Caco-2 (cell line): ENCODE measurements at regions not wholly inside any gene's neighbourhood (a gene's known extent, or its start where the extent isn't known, plus 50 kb on each side); places are given as distances from the start of the nearest gene placed in this dataset.

Experiments
- BruUV-seq: library from RNA; stranded (reverse); fragments of 400-500 nt; replicated peaks from 2 replicates; lab custom pipeline; 2021; lab: Mats Ljungman, UMichigan
- CTCF ChIA-PET: fragments of 300-600 bp; sonication (Branson Sonifier 250); formaldehyde crosslinking; loops from one replicate; lab custom pipeline; 2022; ENCODE audit warnings: antibody characterized with exemption; lab: Charles Lee
- POLR2A ChIA-PET: fragments of 300-600 bp; sonication (Branson Sonifier 250); formaldehyde crosslinking; loops from one replicate; lab custom pipeline; 2022; ENCODE audit warnings: antibody characterized with exemption; lab: Charles Lee
- DNase-seq, 2 experiments: peaks; one replicate each; pipeline versions ENCODE4 v3.0.0 to v3.0.0-alpha.2; 2020 to 2022
- H3K27me3 ChIP-seq: replicated peaks from 2 replicates; pipeline ENCODE4 v1.6.0; 2011; ENCODE audit warnings: low read length; ENCODE audit not compliant: control insufficient read depth, insufficient read depth
- H3K36me3 ChIP-seq: 2 replicates; pipeline ENCODE4 v1.5.1; 2011; ENCODE audit warnings: low read length; ENCODE audit not compliant: control insufficient read depth, insufficient read depth
- H3K4me1 ChIP-seq: fragments of 250-450 bp; sonication (Bioruptor Pico); 2 replicates; pipeline ENCODE4 v1.5.1; 2020; ENCODE audit warnings: mild to moderate bottlenecking
- H3K4me3 ChIP-seq: 2 replicates; pipeline ENCODE4 v1.5.1; 2011; ENCODE audit warnings: low read depth, mild to moderate bottlenecking, control low read depth, low read length
- H3K9me3 ChIP-seq: fragments of 250-450 bp; sonication (Bioruptor Pico); 2 replicates; pipeline ENCODE4 v1.5.1; 2020; ENCODE audit warnings: mild to moderate bottlenecking, moderate library complexity
- H3K27ac Mint-ChIP-seq: one replicate; pipeline ENCODE4 v1.8.0; 2022; ENCODE audit warnings: mixed read lengths; ENCODE audit not compliant: unreplicated experiment
- H3K27me3 Mint-ChIP-seq: one replicate; pipeline ENCODE4 v1.8.0; 2022; ENCODE audit warnings: mixed read lengths; ENCODE audit not compliant: insufficient read depth, unreplicated experiment
- H3K36me3 Mint-ChIP-seq: one replicate; pipeline ENCODE4 v1.8.0; 2022; ENCODE audit warnings: mild to moderate bottlenecking, mixed read lengths; ENCODE audit not compliant: insufficient read depth, unreplicated experiment
- H3K4me1 Mint-ChIP-seq: one replicate; pipeline ENCODE4 v1.8.0; 2022; ENCODE audit warnings: low read depth, mixed read lengths; ENCODE audit not compliant: unreplicated experiment
- H3K4me3 Mint-ChIP-seq: one replicate; pipeline ENCODE4 v1.8.0; 2022; ENCODE audit warnings: mild to moderate bottlenecking, moderate library complexity, mixed read lengths; ENCODE audit not compliant: unreplicated experiment
- H3K9me3 Mint-ChIP-seq: one replicate; pipeline ENCODE4 v1.8.0; 2022; ENCODE audit warnings: mixed read lengths; ENCODE audit not compliant: unreplicated experiment
- intact Hi-C: fragments of 100-400 bp; cut with micrococcal nuclease; formaldehyde crosslinking; loops from one replicate; pipeline ENCODE4 v1.10.0; 2022; ENCODE audit not compliant: unreplicated experiment
- TF ChIP-seq, protein P1 (sequence below), 2 experiments: fragments of 200-600 bp in 1 of 2; IDR thresholded peaks; 1 replicate in 1 of 2; 2 replicates in 1 of 2; pipeline versions ENCODE4 v1.5.1 to v1.8.0; 2011 to 2022; ENCODE audit warnings: antibody characterized with exemption in 1 of 2, control low read depth in 1 of 2, inconsistent platforms in 1 of 2, low read depth in 1 of 2, low read length in 1 of 2, mild to moderate bottlenecking in 1 of 2, moderate library complexity in 1 of 2; ENCODE audit not compliant: insufficient read depth in 1 of 2, severe bottlenecking in 1 of 2, unreplicated experiment in 1 of 2

- Histone ChIP-seq H3K4me3 (no peak overlapping the region), H3K9me3 (no peaks in the 10 kb centered on the region), H3K27me3 (no peaks in the 10 kb centered on the region), H3K4me1 (no peaks in the 10 kb centered on the region), H3K36me3 (no peaks in the 10 kb centered on the region)
- BruUV-seq: no TSS peak
- peaks cover 16% of the 10 kb centered on the region for H3K27me3 Mint-ChIP-seq
- H3K36me3 Mint-ChIP-seq: no peaks in the 10 kb centered on the region
- TF ChIP-seq, protein P1, sequence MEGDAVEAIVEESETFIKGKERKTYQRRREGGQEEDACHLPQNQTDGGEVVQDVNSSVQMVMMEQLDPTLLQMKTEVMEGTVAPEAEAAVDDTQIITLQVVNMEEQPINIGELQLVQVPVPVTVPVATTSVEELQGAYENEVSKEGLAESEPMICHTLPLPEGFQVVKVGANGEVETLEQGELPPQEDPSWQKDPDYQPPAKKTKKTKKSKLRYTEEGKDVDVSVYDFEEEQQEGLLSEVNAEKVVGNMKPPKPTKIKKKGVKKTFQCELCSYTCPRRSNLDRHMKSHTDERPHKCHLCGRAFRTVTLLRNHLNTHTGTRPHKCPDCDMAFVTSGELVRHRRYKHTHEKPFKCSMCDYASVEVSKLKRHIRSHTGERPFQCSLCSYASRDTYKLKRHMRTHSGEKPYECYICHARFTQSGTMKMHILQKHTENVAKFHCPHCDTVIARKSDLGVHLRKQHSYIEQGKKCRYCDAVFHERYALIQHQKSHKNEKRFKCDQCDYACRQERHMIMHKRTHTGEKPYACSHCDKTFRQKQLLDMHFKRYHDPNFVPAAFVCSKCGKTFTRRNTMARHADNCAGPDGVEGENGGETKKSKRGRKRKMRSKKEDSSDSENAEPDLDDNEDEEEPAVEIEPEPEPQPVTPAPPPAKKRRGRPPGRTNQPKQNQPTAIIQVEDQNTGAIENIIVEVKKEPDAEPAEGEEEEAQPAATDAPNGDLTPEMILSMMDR (IDR thresholded peaks at IDR 0.05; ENCODE audit: insufficient read depth in 1 of 2, low read depth in 1 of 2, low read length in 1 of 2, severe bottlenecking in 1 of 2, unreplicated experiment in 1 of 2): no peak
- intact Hi-C loops: no loop called here
- POLR2A ChIA-PET: no interaction called here
- no peaks in the 10 kb centered on the region for H3K4me1 Mint-ChIP-seq
- no peaks in the 10 kb centered on the region for H3K9me3 Mint-ChIP-seq
- H3K27ac Mint-ChIP-seq: no peak overlapping the region
- CTCF ChIA-PET: no interaction called here
- H3K4me3 Mint-ChIP-seq: no peak overlapping the region
- no peak for DNase-seq
Measured at GRCh38 chr15:77698481-77698880, 65.8 kb upstream of the LINGO1 start.

DNA sequence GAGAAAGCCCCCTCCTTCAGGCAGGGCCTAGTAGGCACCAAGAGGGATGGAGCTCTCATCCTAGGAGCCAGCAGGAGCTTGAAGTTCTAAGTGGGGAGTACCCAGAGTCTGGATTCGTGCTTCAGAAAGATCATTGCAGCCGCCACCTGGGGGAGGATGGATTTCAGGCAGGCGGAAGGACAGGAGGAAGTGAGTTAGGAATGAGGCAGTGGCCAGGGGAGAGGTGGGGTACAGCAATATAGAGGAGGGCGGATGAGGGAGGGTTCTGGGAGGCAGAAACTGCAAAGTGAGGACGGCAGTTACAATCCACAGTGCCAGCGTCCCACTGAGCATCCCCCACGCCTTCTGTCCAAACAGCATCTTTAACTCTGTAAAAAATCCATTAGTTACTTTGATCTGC lies 65.2 kb upstream of the LINGO1 start:
- H3K4me3 Mint-ChIP-seq: no peak overlapping the region
- H3K27ac Mint-ChIP-seq: no peak overlapping the region
- H3K4me1 Mint-ChIP-seq: no peaks in the 10 kb centered on the region
- intact Hi-C loops: no loop called here
- POLR2A ChIA-PET: no interaction called here
- no peaks in the 10 kb centered on the region for H3K36me3 Mint-ChIP-seq
- CTCF ChIA-PET: no interaction called here
- TF ChIP-seq, protein P1 (IDR thresholded peaks at IDR 0.05; ENCODE audit: insufficient read depth in 1 of 2, low read depth in 1 of 2, low read length in 1 of 2, severe bottlenecking in 1 of 2, unreplicated experiment in 1 of 2): no peak
- H3K4me3 ChIP-seq: no peak overlapping the region
- no peak for DNase-seq
- H3K36me3 ChIP-seq: no peaks in the 10 kb centered on the region
- H3K9me3 Mint-ChIP-seq: no peaks in the 10 kb centered on the region
- no peaks in the 10 kb centered on the region for H3K4me1 ChIP-seq
- no peaks in the 10 kb centered on the region for H3K9me3 ChIP-seq
- no peaks in the 10 kb centered on the region for H3K27me3 ChIP-seq
- peaks cover 19% of the 10 kb centered on the region for H3K27me3 Mint-ChIP-seq
- BruUV-seq: no TSS peak

GRCh38 chr15:77696871-77697270 lies 64.2 kb upstream of the LINGO1 start:
- ChIA-PET CTCF (no interaction called here), POLR2A (no interaction called here)
- Histone ChIP-seq H3K4me1 (no peaks in the 10 kb centered on the region), H3K27me3 (no peaks in the 10 kb centered on the region), H3K4me3 (no peak overlapping the region), H3K36me3 (no peaks in the 10 kb centered on the region), H3K9me3 (no peaks in the 10 kb centered on the region)
- no peak overlapping the region for H3K27ac Mint-ChIP-seq
- no peak for DNase-seq
- H3K9me3 Mint-ChIP-seq: no peaks in the 10 kb centered on the region
- TF ChIP-seq, protein P1 (IDR thresholded peaks at IDR 0.05; ENCODE audit: insufficient read depth in 1 of 2, low read depth in 1 of 2, low read length in 1 of 2, severe bottlenecking in 1 of 2, unreplicated experiment in 1 of 2): no peak
- H3K4me3 Mint-ChIP-seq: no peak overlapping the region
- H3K36me3 Mint-ChIP-seq: no peaks in the 10 kb centered on the region
- H3K27me3 Mint-ChIP-seq: peaks cover 22% of the 10 kb centered on the region
- no TSS peak for BruUV-seq
- H3K4me1 Mint-ChIP-seq: no peaks in the 10 kb centered on the region
- intact Hi-C loops: no loop called here
